ENCODE measurements at regions not wholly inside any gene's neighbourhood (a gene's known extent, or its start where the extent isn't known, plus 50 kb on each side); places are given as distances from the start of the nearest gene placed in this dataset.

GRCh38 chr12:92597997-92598396, 104.8 kb upstream of the PLEKHG7 start:
- H3K4me3 Mint-ChIP-seq: no peak overlapping the region
- intact Hi-C loops (cut with micrococcal nuclease): loop anchor here (1.0 to 10.0 kb wide), 5 partner anchors 46 to 1187 kb away; no protein-coding TSS in a partner anchor
- H3K4me1 Mint-ChIP-seq (ENCODE audit: low read depth): peaks cover 64% of the 10 kb centered on the region
- H3K27ac Mint-ChIP-seq: peak overlapping the region; percentile 79
- CTCF ChIA-PET: interaction anchor here (0.7 to 1.7 kb wide), 4 partner anchors 10 to 95 kb away, joined by 3 to 6 read pairs (median 3); no protein-coding TSS in a partner anchor
- peaks cover 31% of the 10 kb centered on the region for H3K9me3 Mint-ChIP-seq
- DNase-seq: peak; percentile 48
- no peaks in the 10 kb centered on the region for H3K27me3 Mint-ChIP-seq (ENCODE audit: low read depth)
- peaks cover 19% of the 10 kb centered on the region for H3K36me3 Mint-ChIP-seq (ENCODE audit: low read depth)

GRCh38 chr12:92597118-92597517, 105.7 kb upstream of the PLEKHG7 start:
- CTCF ChIA-PET: interaction anchor here (0.7 to 1.7 kb wide), 2 partner anchors 28 to 52 kb away, joined by 3 read pairs; no protein-coding TSS in a partner anchor
- intact Hi-C loops (cut with micrococcal nuclease): loop anchor here (10.0 kb wide), 1 partner anchor 1188 kb away; no protein-coding TSS in a partner anchor
- no peak for DNase-seq
- Mint-ChIP-seq H3K36me3 (ENCODE audit: low read depth) (peaks cover 19% of the 10 kb centered on the region), H3K27me3 (ENCODE audit: low read depth) (no peaks in the 10 kb centered on the region), H3K27ac (peak overlapping the region; percentile 79), H3K9me3 (peaks cover 31% of the 10 kb centered on the region), H3K4me1 (ENCODE audit: low read depth) (peaks cover 66% of the 10 kb centered on the region), H3K4me3 (no peak overlapping the region)

- H3K4me1 Mint-ChIP-seq (ENCODE audit: low read depth): peaks cover 70% of the 10 kb centered on the region
- peak overlapping the region; percentile 96 for H3K27ac Mint-ChIP-seq
- intact Hi-C loops (cut with micrococcal nuclease): loop anchor here (10.0 kb wide), 1 partner anchor 1188 kb away; no protein-coding TSS in a partner anchor
- peaks cover 18% of the 10 kb centered on the region for H3K36me3 Mint-ChIP-seq (ENCODE audit: low read depth)
- CTCF ChIA-PET: interaction anchor here (0.7 to 4.4 kb wide), 3 partner anchors 12 to 390 kb away, joined by 3 to 31 read pairs (median 3); no protein-coding TSS in a partner anchor
- H3K9me3 Mint-ChIP-seq: peaks cover 28% of the 10 kb centered on the region
- no peak for DNase-seq
- H3K27me3 Mint-ChIP-seq (ENCODE audit: low read depth): no peaks in the 10 kb centered on the region
- no peak overlapping the region for H3K4me3 Mint-ChIP-seq
These were observed 106.4 kb upstream of the PLEKHG7 start for GRCh38 chr12:92596383-92596782.

- H3K27ac Mint-ChIP-seq: peak overlapping the region; percentile 96
- H3K27me3 Mint-ChIP-seq (ENCODE audit: low read depth): no peaks in the 10 kb centered on the region
- peaks cover 21% of the 10 kb centered on the region for H3K9me3 Mint-ChIP-seq
- CTCF ChIA-PET: interaction anchor here (1.0 to 4.4 kb wide), 3 partner anchors 13 to 27 kb away, joined by 3 to 31 read pairs (median 4); no protein-coding TSS in a partner anchor
- intact Hi-C loops (cut with micrococcal nuclease): loop anchor here (2.0 to 10.0 kb wide), 2 partner anchors 451 to 1189 kb away; partner anchors contain the start of gene BTG1
- H3K4me3 Mint-ChIP-seq: no peak overlapping the region
- DNase-seq: no peak
- H3K36me3 Mint-ChIP-seq (ENCODE audit: low read depth): peaks cover 14% of the 10 kb centered on the region
- H3K4me1 Mint-ChIP-seq (ENCODE audit: low read depth): peaks cover 70% of the 10 kb centered on the region
These were observed 107.1 kb upstream of the PLEKHG7 start for GRCh38 chr12:92595663-92596062.

GRCh38 chr12:92593734-92594402, 108.9 kb upstream of the PLEKHG7 start:
- DNase-seq: peak; percentile 87
- CTCF ChIA-PET: interaction anchor here (0.6 to 4.4 kb wide), 6 partner anchors 11 to 1212 kb away, joined by 3 to 31 read pairs (median 4); no protein-coding TSS in a partner anchor
- Mint-ChIP-seq H3K4me3 (peak overlapping the region; percentile 55), H3K27ac (peak overlapping the region; percentile 96), H3K27me3 (ENCODE audit: low read depth) (no peaks in the 10 kb centered on the region), H3K36me3 (ENCODE audit: low read depth) (peaks cover 2% of the 10 kb centered on the region), H3K4me1 (ENCODE audit: low read depth) (peaks cover 78% of the 10 kb centered on the region), H3K9me3 (peaks cover 6% of the 10 kb centered on the region)
- intact Hi-C loops (cut with micrococcal nuclease): loop anchor here (1.0 to 10.0 kb wide), 11 partner anchors 10 to 1191 kb away; partner anchors contain the start of genes BTG1 and EEA1

- CTCF ChIA-PET: no interaction called here
- DNase-seq: no peak
- no peaks in the 10 kb centered on the region for H3K27me3 Mint-ChIP-seq (ENCODE audit: low read depth)
- peaks cover 7% of the 10 kb centered on the region for H3K4me1 Mint-ChIP-seq (ENCODE audit: low read depth)
- no peaks in the 10 kb centered on the region for H3K36me3 Mint-ChIP-seq (ENCODE audit: low read depth)
- H3K4me3 Mint-ChIP-seq: no peak overlapping the region
- peaks cover 1% of the 10 kb centered on the region for H3K9me3 Mint-ChIP-seq
- intact Hi-C loops (cut with micrococcal nuclease): no loop called here
- no peak overlapping the region for H3K27ac Mint-ChIP-seq
These were observed 117.6 kb upstream of the PLEKHG7 start for GRCh38 chr12:92585115-92585727.

GRCh38 chr12:92583910-92584309, 118.9 kb upstream of the PLEKHG7 start:
- Mint-ChIP-seq H3K4me1 (ENCODE audit: low read depth) (peaks cover 2% of the 10 kb centered on the region), H3K4me3 (no peak overlapping the region), H3K36me3 (ENCODE audit: low read depth) (no peaks in the 10 kb centered on the region), H3K27me3 (ENCODE audit: low read depth) (no peaks in the 10 kb centered on the region), H3K9me3 (peaks cover 1% of the 10 kb centered on the region), H3K27ac (no peak overlapping the region)
- intact Hi-C loops (cut with micrococcal nuclease): no loop called here
- CTCF ChIA-PET: interaction anchor here (1.2 to 2.2 kb wide), 3 partner anchors 9 to 772 kb away, joined by 3 to 5 read pairs (median 4); no protein-coding TSS in a partner anchor
- no peak for DNase-seq

DNA sequence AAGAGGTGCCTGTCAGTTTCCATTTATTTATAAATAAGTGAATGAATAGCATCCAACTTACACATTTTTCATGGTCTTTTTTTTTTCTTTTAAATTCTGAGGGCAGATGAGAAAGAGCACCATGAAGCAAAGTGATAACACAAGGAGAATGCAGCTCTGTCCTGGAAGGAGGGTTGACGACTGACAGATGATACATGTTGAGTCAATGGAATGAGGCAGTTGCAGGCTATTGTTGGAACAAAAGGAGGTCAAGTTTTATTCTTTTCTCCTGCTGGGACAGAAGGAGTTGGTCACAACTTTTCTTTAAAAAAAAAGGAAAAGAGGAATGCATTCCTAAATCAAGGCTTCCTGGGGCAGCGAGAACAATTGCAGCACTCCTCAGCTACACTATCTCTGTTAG, 119.9 kb upstream of the PLEKHG7 start:
- CTCF ChIA-PET: interaction anchor here (0.7 to 2.2 kb wide), 5 partner anchors 12 to 771 kb away, joined by 3 to 5 read pairs (median 4); no protein-coding TSS in a partner anchor
- Mint-ChIP-seq H3K4me3 (no peak overlapping the region), H3K27me3 (ENCODE audit: low read depth) (no peaks in the 10 kb centered on the region), H3K9me3 (peaks cover 1% of the 10 kb centered on the region), H3K27ac (no peak overlapping the region), H3K4me1 (ENCODE audit: low read depth) (peaks cover 2% of the 10 kb centered on the region), H3K36me3 (ENCODE audit: low read depth) (no peaks in the 10 kb centered on the region)
- intact Hi-C loops (cut with micrococcal nuclease): no loop called here
- no peak for DNase-seq

GRCh38 chr12:92582475-92582874, 120.3 kb upstream of the PLEKHG7 start:
- Mint-ChIP-seq H3K27me3 (ENCODE audit: low read depth) (no peaks in the 10 kb centered on the region), H3K9me3 (peaks cover 1% of the 10 kb centered on the region), H3K4me3 (no peak overlapping the region), H3K36me3 (ENCODE audit: low read depth) (no peaks in the 10 kb centered on the region), H3K27ac (no peak overlapping the region), H3K4me1 (ENCODE audit: low read depth) (peaks cover 2% of the 10 kb centered on the region)
- intact Hi-C loops (cut with micrococcal nuclease): no loop called here
- CTCF ChIA-PET: interaction anchor here (0.7 to 2.2 kb wide), 3 partner anchors 11 to 771 kb away, joined by 3 to 5 read pairs (median 3); no protein-coding TSS in a partner anchor
- no peak for DNase-seq

GRCh38 chr12:92581604-92582003, 121.2 kb upstream of the PLEKHG7 start:
- Mint-ChIP-seq H3K27ac (no peak overlapping the region), H3K9me3 (peaks cover 1% of the 10 kb centered on the region), H3K36me3 (ENCODE audit: low read depth) (no peaks in the 10 kb centered on the region), H3K4me1 (ENCODE audit: low read depth) (peaks cover 2% of the 10 kb centered on the region), H3K27me3 (ENCODE audit: low read depth) (no peaks in the 10 kb centered on the region), H3K4me3 (no peak overlapping the region)
- CTCF ChIA-PET: interaction anchor here (0.5 kb wide), 1 partner anchor 66 kb away, joined by 3 read pairs; no protein-coding TSS in a partner anchor
- DNase-seq: no peak
- intact Hi-C loops (cut with micrococcal nuclease): no loop called here

DNA sequence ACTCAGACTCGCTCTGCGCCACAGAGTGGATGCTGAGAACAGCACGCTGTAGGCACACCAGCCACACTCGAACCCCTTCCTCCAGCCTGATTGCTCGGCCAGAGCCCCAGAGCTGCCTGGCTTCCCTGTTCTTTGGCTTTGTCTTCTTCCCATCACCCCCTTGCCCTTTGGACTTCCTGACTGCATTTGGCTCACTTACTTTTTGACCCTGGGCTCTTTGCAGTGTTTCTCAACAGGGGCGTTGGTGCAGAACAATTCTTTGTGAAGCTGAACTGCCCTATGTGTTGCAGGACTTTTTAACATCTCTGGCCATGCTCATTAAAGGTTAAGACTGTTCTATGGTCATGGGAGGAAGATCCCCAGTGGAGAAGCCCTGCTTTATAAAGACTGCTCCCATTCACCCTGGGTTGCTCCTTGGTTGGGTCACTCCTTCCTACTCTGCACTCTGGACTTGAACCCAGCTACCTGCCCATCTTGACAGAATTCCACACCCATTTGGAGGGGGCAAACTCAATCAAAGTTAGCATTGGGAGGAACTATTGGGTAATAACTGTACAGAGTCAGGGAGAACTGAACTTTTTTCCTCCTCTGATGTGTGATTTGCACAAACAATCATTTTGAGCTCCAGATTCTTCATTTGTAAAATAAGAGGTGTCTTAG, 127.7 kb upstream of the PLEKHG7 start:
- no peak overlapping the region for H3K4me3 Mint-ChIP-seq
- DNase-seq: no peak
- no peak overlapping the region for H3K27ac Mint-ChIP-seq
- H3K27me3 Mint-ChIP-seq (ENCODE audit: low read depth): no peaks in the 10 kb centered on the region
- no peaks in the 10 kb centered on the region for H3K36me3 Mint-ChIP-seq (ENCODE audit: low read depth)
- peaks cover 10% of the 10 kb centered on the region for H3K4me1 Mint-ChIP-seq (ENCODE audit: low read depth)
- CTCF ChIA-PET: interaction anchor here (0.7 to 2.9 kb wide), 8 partner anchors 9 to 74 kb away, joined by 3 to 15 read pairs (median 4); no protein-coding TSS in a partner anchor
- peaks cover 1% of the 10 kb centered on the region for H3K9me3 Mint-ChIP-seq
- intact Hi-C loops (cut with micrococcal nuclease): loop anchor here (1.0 to 10.0 kb wide), 4 partner anchors 33 to 1530 kb away; no protein-coding TSS in a partner anchor

Data from activated naive CD4-positive, alpha-beta T cell treated with anti-CD3 and anti-CD28 coated beads for 36 hours (primary cell).